Activated CD4-positive, alpha-beta T cell treated with anti-CD3 and anti-CD28 coated beads, Interleukin-2, amount 10 ng/mL, durations not matched to agents 7 days and 5 days (primary cell): ENCODE measurements at regions not wholly inside any gene's neighbourhood (a gene's known extent, or its start where the extent isn't known, plus 50 kb on each side); places are given as distances from the start of the nearest gene placed in this dataset.

ENCODE experiments used
- CTCF ChIA-PET: fragments of 350-600 bp; sonication (Branson Sonifier 250); formaldehyde crosslinking; loops from one replicate; lab custom pipeline; 2021; ENCODE audit warnings: antibody characterized with exemption; lab: Charles Lee
- POLR2A ChIA-PET: fragments of 350-600 bp; sonication (Branson Sonifier 250); formaldehyde crosslinking; loops from one replicate; lab custom pipeline; 2021; ENCODE audit warnings: antibody characterized with exemption; lab: Charles Lee
- DNase-seq: peaks from one replicate; pipeline ENCODE4 v3.0.0-alpha.2; 2020
- H3K27ac Mint-ChIP-seq: one replicate; pipeline ENCODE4 v1.8.0; 2021; ENCODE audit warnings: mild to moderate bottlenecking, moderate library complexity, mixed read lengths
- H3K27me3 Mint-ChIP-seq: one replicate; pipeline ENCODE4 v1.8.0; 2021; ENCODE audit warnings: mixed read lengths
- H3K36me3 Mint-ChIP-seq: one replicate; pipeline ENCODE4 v1.8.0; 2021; ENCODE audit warnings: low read depth, mixed read lengths
- H3K4me1 Mint-ChIP-seq: one replicate; pipeline ENCODE4 v1.8.0; 2021; ENCODE audit warnings: mixed read lengths
- H3K4me3 Mint-ChIP-seq: one replicate; pipeline ENCODE4 v1.8.0; 2021; ENCODE audit warnings: mild to moderate bottlenecking, moderate library complexity, mixed read lengths
- H3K9me3 Mint-ChIP-seq: one replicate; pipeline ENCODE4 v1.8.0; 2021; ENCODE audit warnings: mixed read lengths

- H3K4me3 Mint-ChIP-seq = no peak overlapping the region
- POLR2A ChIA-PET = no interaction called here
- no peaks in the 10 kb centered on the region for H3K4me1 Mint-ChIP-seq
- H3K9me3 Mint-ChIP-seq = no peaks in the 10 kb centered on the region
- no peak for DNase-seq
- H3K27ac Mint-ChIP-seq = no peak overlapping the region
- H3K36me3 Mint-ChIP-seq = no peaks in the 10 kb centered on the region
- CTCF ChIA-PET = no interaction called here
- H3K27me3 Mint-ChIP-seq = no peaks in the 10 kb centered on the region
Observed at GRCh38 chr9:73806876-73807275, 655.2 kb downstream of the ANXA1 start.

GRCh38 chr9:73807952-73808351 lies 656.3 kb downstream of the ANXA1 start:
- no peaks in the 10 kb centered on the region for H3K4me1 Mint-ChIP-seq
- POLR2A ChIA-PET = no interaction called here
- no peak for DNase-seq
- H3K27ac Mint-ChIP-seq = no peak overlapping the region
- CTCF ChIA-PET = no interaction called here
- no peaks in the 10 kb centered on the region for H3K27me3 Mint-ChIP-seq
- no peak overlapping the region for H3K4me3 Mint-ChIP-seq
- no peaks in the 10 kb centered on the region for H3K36me3 Mint-ChIP-seq
- H3K9me3 Mint-ChIP-seq = no peaks in the 10 kb centered on the region

DNA sequence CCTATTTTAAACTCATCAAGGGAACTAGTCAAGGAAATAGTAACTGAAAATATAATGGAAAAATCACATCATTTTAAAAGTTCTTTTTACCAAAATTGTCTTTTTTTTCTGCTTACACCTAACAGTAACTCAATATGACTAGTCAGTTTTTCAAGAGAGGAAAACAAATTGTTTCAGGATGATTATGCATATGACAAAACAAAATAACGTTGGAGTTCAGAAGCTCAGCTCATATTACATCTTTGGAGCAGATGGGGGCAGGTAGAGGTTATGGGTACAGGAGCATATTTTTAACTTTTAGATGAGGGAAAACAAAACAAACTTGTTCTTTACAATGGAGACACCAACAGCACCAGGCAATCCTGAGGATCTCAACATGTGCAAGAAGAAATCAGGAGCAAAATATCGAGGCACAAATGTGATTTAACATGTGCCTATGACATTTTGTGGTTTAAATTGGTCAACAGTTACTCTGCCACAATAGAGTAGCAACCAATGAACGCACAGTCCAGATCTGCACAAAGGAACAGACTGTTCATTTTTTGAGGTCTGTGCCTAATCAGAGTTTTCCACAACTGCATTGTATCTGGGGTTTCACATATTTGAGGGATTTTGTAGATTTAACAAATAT lies 659.0 kb downstream of the ANXA1 start:
- Mint-ChIP-seq H3K36me3 (no peaks in the 10 kb centered on the region), H3K27me3 (no peaks in the 10 kb centered on the region), H3K9me3 (no peaks in the 10 kb centered on the region), H3K27ac (no peak overlapping the region), H3K4me1 (no peaks in the 10 kb centered on the region), H3K4me3 (no peak overlapping the region)
- CTCF ChIA-PET = no interaction called here
- POLR2A ChIA-PET = no interaction called here
- DNase-seq = no peak

DNA sequence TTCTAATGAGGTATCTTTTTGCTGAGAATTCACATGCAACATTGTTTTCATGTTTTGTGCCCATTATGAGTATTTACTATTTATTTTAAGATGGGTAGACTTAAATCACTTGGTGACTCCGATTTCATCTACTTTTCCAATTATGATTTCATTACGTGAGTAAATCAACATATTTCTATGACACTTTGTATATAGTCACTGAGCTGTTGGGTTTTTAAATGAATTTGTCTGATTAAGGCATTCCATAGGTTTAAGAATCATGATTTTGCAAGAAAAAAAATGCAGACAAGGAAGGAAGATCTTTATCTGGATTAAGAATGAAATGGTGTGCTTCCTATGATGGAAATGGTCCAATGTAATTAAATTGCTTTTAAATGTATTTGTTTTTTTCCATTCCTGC lies 661.9 kb downstream of the ANXA1 start:
- Mint-ChIP-seq H3K36me3 (no peaks in the 10 kb centered on the region), H3K27ac (no peak overlapping the region), H3K27me3 (no peaks in the 10 kb centered on the region), H3K4me1 (no peaks in the 10 kb centered on the region), H3K9me3 (no peaks in the 10 kb centered on the region), H3K4me3 (no peak overlapping the region)
- DNase-seq = no peak
- POLR2A ChIA-PET = no interaction called here
- CTCF ChIA-PET = no interaction called here

DNA sequence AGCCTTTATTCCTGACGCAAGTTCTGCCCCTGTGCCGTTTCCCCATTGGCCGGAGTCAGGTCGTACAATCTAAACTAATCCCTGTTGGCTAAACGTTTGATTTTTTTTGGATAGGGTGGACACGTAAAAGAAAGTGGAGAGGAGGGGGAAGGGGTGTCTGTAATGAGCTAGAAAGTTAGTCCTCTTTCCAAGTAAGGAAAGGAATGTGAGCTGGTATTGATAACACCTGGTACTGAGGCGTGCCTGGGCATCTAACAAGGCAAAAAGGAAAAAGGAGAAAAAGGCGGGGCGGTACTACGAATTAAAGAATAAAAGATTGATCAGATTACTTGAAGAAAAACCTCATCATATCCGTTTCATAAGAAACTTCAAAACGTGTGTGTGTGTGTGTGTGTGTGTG lies 665.2 kb downstream of the ANXA1 start:
- no peak overlapping the region for H3K4me3 Mint-ChIP-seq
- no peaks in the 10 kb centered on the region for H3K4me1 Mint-ChIP-seq
- H3K36me3 Mint-ChIP-seq = no peaks in the 10 kb centered on the region
- H3K9me3 Mint-ChIP-seq = no peaks in the 10 kb centered on the region
- no peak overlapping the region for H3K27ac Mint-ChIP-seq
- no peaks in the 10 kb centered on the region for H3K27me3 Mint-ChIP-seq
- DNase-seq = no peak
- ChIA-PET POLR2A (no interaction called here), CTCF (no interaction called here)

- Mint-ChIP-seq H3K4me3 (no peak overlapping the region), H3K9me3 (no peaks in the 10 kb centered on the region), H3K36me3 (no peaks in the 10 kb centered on the region), H3K27me3 (no peaks in the 10 kb centered on the region), H3K4me1 (no peaks in the 10 kb centered on the region), H3K27ac (no peak overlapping the region)
- no peak for DNase-seq
- POLR2A ChIA-PET = no interaction called here
- CTCF ChIA-PET = interaction anchor here (0.5 kb wide), 1 partner anchor 112 kb away, joined by 4 read pairs; no protein-coding TSS in a partner anchor
Observed at GRCh38 chr9:73824671-73825070, 672.5 kb upstream of the RORB start.

- Mint-ChIP-seq H3K4me1 (no peaks in the 10 kb centered on the region), H3K27me3 (no peaks in the 10 kb centered on the region), H3K36me3 (no peaks in the 10 kb centered on the region), H3K4me3 (no peak overlapping the region), H3K27ac (no peak overlapping the region), H3K9me3 (no peaks in the 10 kb centered on the region)
- ChIA-PET CTCF (no interaction called here), POLR2A (no interaction called here)
- no peak for DNase-seq
Observed at GRCh38 chr9:73838871-73839270, 658.3 kb upstream of the RORB start.

GRCh38 chr9:73839471-73839870 lies 657.7 kb upstream of the RORB start:
- ChIA-PET CTCF (no interaction called here), POLR2A (no interaction called here)
- no peak for DNase-seq

GRCh38 chr9:73841018-73841417 lies 656.1 kb upstream of the RORB start:
- DNase-seq = no peak
- Mint-ChIP-seq H3K27me3 (no peaks in the 10 kb centered on the region), H3K9me3 (no peaks in the 10 kb centered on the region), H3K36me3 (no peaks in the 10 kb centered on the region), H3K4me3 (no peak overlapping the region), H3K4me1 (no peaks in the 10 kb centered on the region), H3K27ac (no peak overlapping the region)
- POLR2A ChIA-PET = no interaction called here
- CTCF ChIA-PET = no interaction called here

More at GRCh38 chr9:73839471-73839870, 657.7 kb upstream of the RORB start:
- H3K4me1 Mint-ChIP-seq = no peaks in the 10 kb centered on the region
- H3K9me3 Mint-ChIP-seq = no peaks in the 10 kb centered on the region
- H3K27ac Mint-ChIP-seq = no peak overlapping the region
- no peaks in the 10 kb centered on the region for H3K27me3 Mint-ChIP-seq
- H3K36me3 Mint-ChIP-seq = no peaks in the 10 kb centered on the region
- H3K4me3 Mint-ChIP-seq = no peak overlapping the region

DNA sequence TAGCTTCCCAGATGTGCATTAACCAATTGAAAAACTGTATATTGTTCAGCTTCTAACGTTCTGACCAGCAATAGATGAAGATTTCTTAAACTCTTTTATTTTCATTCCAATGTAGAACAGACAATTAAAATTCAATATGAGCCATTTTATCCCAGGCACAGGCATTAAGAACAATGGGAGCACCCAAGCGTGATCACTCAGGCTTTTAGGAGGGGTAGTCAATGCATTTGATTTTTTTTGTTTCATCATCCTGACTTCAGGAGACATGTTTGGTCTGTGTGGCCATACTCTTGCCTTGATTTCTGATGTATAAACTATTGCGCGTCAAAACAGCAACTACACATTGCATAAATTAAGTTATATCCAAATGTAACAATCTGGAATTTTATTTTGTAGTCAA lies 653.0 kb upstream of the RORB start:
- H3K9me3 Mint-ChIP-seq = no peaks in the 10 kb centered on the region
- H3K4me1 Mint-ChIP-seq = no peaks in the 10 kb centered on the region
- no peak overlapping the region for H3K4me3 Mint-ChIP-seq
- DNase-seq = no peak
- POLR2A ChIA-PET = no interaction called here
- H3K27ac Mint-ChIP-seq = no peak overlapping the region
- no peaks in the 10 kb centered on the region for H3K27me3 Mint-ChIP-seq
- H3K36me3 Mint-ChIP-seq = no peaks in the 10 kb centered on the region
- CTCF ChIA-PET = no interaction called here

DNA sequence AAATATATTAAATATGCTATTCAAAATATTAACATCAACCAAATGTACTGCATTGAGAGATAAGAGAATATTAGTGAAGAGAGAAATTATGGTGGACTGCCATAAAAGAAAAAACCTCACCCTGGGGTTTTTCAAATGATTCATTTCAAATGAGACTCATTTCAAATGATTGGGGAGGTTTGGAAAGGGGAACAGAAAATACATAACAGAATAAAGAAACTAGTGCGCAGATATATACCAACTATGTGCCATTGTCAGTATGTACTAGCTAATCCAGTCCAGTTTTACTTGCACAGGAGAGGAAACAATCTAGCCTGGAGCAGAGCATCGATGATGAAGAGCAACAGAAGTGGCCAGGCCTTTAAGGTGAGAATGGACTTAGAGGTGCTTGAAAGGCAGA lies 651.6 kb upstream of the RORB start:
- no peaks in the 10 kb centered on the region for H3K36me3 Mint-ChIP-seq
- no peak overlapping the region for H3K27ac Mint-ChIP-seq
- POLR2A ChIA-PET = no interaction called here
- H3K9me3 Mint-ChIP-seq = no peaks in the 10 kb centered on the region
- no peak for DNase-seq
- CTCF ChIA-PET = no interaction called here
- no peaks in the 10 kb centered on the region for H3K27me3 Mint-ChIP-seq
- no peak overlapping the region for H3K4me3 Mint-ChIP-seq
- H3K4me1 Mint-ChIP-seq = no peaks in the 10 kb centered on the region

DNA sequence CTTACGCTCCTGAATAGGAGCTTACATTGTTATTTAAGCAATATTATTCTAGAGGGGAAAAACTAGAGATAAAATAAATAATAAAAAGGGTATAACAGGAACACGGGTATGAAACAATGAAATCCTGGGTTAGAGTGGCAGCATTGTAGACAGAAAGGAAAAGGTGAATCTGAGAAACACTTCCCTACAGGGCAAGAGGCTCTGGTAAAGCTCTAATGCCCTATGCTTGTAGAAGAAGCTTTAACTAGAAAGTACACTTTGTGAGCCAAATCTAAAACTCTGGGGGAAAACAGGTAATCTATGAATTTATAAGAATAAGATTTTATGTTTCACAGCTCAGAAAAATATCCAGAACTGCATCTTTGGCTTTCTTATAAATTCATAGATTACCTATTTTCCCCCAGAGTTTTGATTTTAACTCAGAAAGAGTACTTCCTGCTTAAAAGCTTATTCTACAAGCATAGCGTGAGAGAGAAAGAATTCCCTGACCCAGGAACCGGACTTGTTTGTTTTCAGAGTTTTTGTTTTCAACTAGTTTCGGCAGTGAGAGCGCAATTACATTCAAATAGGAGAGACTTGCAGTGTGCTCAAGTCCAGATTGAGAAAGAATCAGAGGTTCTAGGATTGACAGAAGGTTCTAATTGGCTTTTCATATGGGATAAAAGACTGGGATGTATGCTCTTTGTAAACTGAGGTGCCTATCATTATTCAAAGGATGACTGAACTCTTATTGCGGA lies 651.0 kb upstream of the RORB start:
- no peaks in the 10 kb centered on the region for H3K9me3 Mint-ChIP-seq
- ChIA-PET CTCF (no interaction called here), POLR2A (no interaction called here)
- DNase-seq = no peak
- no peaks in the 10 kb centered on the region for H3K36me3 Mint-ChIP-seq
- H3K4me3 Mint-ChIP-seq = no peak overlapping the region
- no peak overlapping the region for H3K27ac Mint-ChIP-seq
- no peaks in the 10 kb centered on the region for H3K27me3 Mint-ChIP-seq
- H3K4me1 Mint-ChIP-seq = no peaks in the 10 kb centered on the region

DNA sequence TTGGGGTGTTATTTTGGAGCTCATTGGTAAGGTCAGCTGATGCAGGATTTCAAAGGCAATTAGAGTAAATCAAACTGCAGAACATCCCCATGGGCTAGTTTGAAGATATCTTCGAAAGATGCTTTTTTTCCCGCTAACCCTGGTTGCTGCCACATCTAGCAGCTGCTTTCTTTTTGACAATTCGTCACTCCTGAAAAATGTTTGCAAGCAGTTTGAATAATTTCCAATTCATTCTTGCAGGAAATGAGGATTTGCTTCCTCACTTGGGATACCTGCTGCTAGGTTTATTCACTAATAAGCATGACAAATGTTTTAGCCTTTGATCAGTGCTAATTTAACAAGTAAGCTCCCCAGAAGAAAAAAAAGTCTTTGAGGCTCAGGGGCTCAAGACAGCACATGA lies 649.6 kb upstream of the RORB start:
- ChIA-PET CTCF (no interaction called here), POLR2A (no interaction called here)
- H3K36me3 Mint-ChIP-seq = no peaks in the 10 kb centered on the region
- no peak for DNase-seq
- H3K4me3 Mint-ChIP-seq = no peak overlapping the region
- no peaks in the 10 kb centered on the region for H3K9me3 Mint-ChIP-seq
- H3K27me3 Mint-ChIP-seq = no peaks in the 10 kb centered on the region
- no peaks in the 10 kb centered on the region for H3K4me1 Mint-ChIP-seq
- H3K27ac Mint-ChIP-seq = no peak overlapping the region

GRCh38 chr9:73853549-73853948 lies 643.6 kb upstream of the RORB start:
- H3K9me3 Mint-ChIP-seq = no peaks in the 10 kb centered on the region
- no peaks in the 10 kb centered on the region for H3K27me3 Mint-ChIP-seq
- no peak for DNase-seq
- CTCF ChIA-PET = no interaction called here
- no peak overlapping the region for H3K27ac Mint-ChIP-seq
- H3K36me3 Mint-ChIP-seq = no peaks in the 10 kb centered on the region
- no peaks in the 10 kb centered on the region for H3K4me1 Mint-ChIP-seq
- H3K4me3 Mint-ChIP-seq = no peak overlapping the region
- POLR2A ChIA-PET = no interaction called here
